Endothelial cell of umbilical vein (primary cell): ENCODE measurements at regions not wholly inside any gene's neighbourhood (a gene's known extent, or its start where the extent isn't known, plus 50 kb on each side); places are given as distances from the start of the nearest gene placed in this dataset.

Experiments
- BruUV-seq: library from RNA; stranded (reverse); fragments of 400-500 nt; replicated peaks from 2 replicates; lab custom pipeline; 2021; lab: Mats Ljungman, UMichigan
- CTCF ChIA-PET: fragments of 300-600, 350-600 bp; sonication (Branson Sonifier 250); formaldehyde crosslinking; loops from one replicate; lab custom pipeline; 2021; ENCODE audit warnings: antibody characterized with exemption, inconsistent platforms; lab: Charles Lee
- POLR2A ChIA-PET: fragments of 300-600, 350-600 bp; sonication (Branson Sonifier 250); formaldehyde crosslinking; loops from one replicate; lab custom pipeline; 2021; ENCODE audit warnings: antibody characterized with exemption, inconsistent platforms; lab: Charles Lee
- DNase-seq: peaks from one replicate; pipeline ENCODE4 v3.0.0-alpha.2; 2011; ENCODE audit warnings: low read depth, low spot score
- FAIRE-seq: peaks from 2 replicates; lab custom pipeline; 2011; peaks lifted over from hg19 to GRCh38; lab: Jason Lieb, UNC
- H2AFZ ChIP-seq: 2 replicates; pipeline ENCODE4 v1.6.0; 2012; ENCODE audit warnings: low read depth, low read length, control low read depth, inconsistent platforms
- H3K27ac ChIP-seq: 2 replicates; pipeline ENCODE4 v1.5.1; 2011; ENCODE audit warnings: low read depth, mild to moderate bottlenecking, control low read depth, low read length, moderate library complexity; ENCODE audit not compliant: insufficient read depth
- H3K27me3 ChIP-seq, 2 experiments: 2 replicates each; pipeline versions ENCODE4 v1.6.0 to v1.6.1; 2011; ENCODE audit warnings: low read length in 2 of 2, mixed read lengths in 1 of 2; ENCODE audit not compliant: control insufficient read depth in 2 of 2, insufficient read depth in 2 of 2
- H3K36me3 ChIP-seq, 2 experiments: 2 replicates in 1 of 2; 3 replicates in 1 of 2; pipeline ENCODE4 v1.5.1; 2011; ENCODE audit warnings: low read length in 2 of 2, mild to moderate bottlenecking in 1 of 2, moderate library complexity in 1 of 2; ENCODE audit not compliant: control insufficient read depth in 2 of 2, insufficient read depth in 2 of 2; ENCODE audit errors: extremely low read depth in 1 of 2
- H3K4me1 ChIP-seq: 3 replicates; pipeline ENCODE4 v1.5.1; 2011; ENCODE audit warnings: mild to moderate bottlenecking, low read length; ENCODE audit not compliant: control insufficient read depth, insufficient read depth; ENCODE audit errors: extremely low read depth
- H3K4me2 ChIP-seq: 2 replicates; pipeline ENCODE4 v1.6.1; 2011; ENCODE audit warnings: low read length, control low read depth, mixed read lengths; ENCODE audit not compliant: insufficient read depth
- H3K4me3 ChIP-seq, 3 experiments: fragments of 200-600 bp in 1 of 3; sonication (generic), shearing (Covaris generic) in 1 of 3; replicated peaks in 1 of 3; 2 replicates each; pipeline ENCODE4 v1.5.1; 2011 to 2016; ENCODE audit warnings: control low read depth in 3 of 3, low read length in 3 of 3, mild to moderate bottlenecking in 2 of 3, inconsistent platforms in 1 of 3, low read depth in 1 of 3, moderate library complexity in 1 of 3; ENCODE audit not compliant: insufficient read depth in 1 of 3
- H3K79me2 ChIP-seq: 2 replicates; pipeline ENCODE4 v1.6.0; 2012; ENCODE audit warnings: low read length, inconsistent platforms; ENCODE audit not compliant: control insufficient read depth, insufficient read depth
- H3K9ac ChIP-seq: replicated peaks from 2 replicates; pipeline ENCODE3; 2011; ENCODE audit warnings: low read length, control low read depth; ENCODE audit not compliant: insufficient read depth; ENCODE audit errors: extremely low read depth
- H3K9me1 ChIP-seq: replicated peaks from 3 replicates; pipeline ENCODE4 v1.6.0; 2011; ENCODE audit warnings: mild to moderate bottlenecking, low read length; ENCODE audit not compliant: control insufficient read depth, insufficient read depth; ENCODE audit errors: extremely low read depth
- H3K9me3 ChIP-seq: replicated peaks from 2 replicates; pipeline ENCODE4 v1.5.1; 2012; ENCODE audit warnings: low read length, inconsistent platforms; ENCODE audit not compliant: control insufficient read depth, insufficient read depth
- H4K20me1 ChIP-seq: replicated peaks from 2 replicates; pipeline ENCODE3; 2011; ENCODE audit warnings: mild to moderate bottlenecking, low read length; ENCODE audit not compliant: control insufficient read depth, insufficient read depth; ENCODE audit errors: extremely low read depth
- EZH2 ChIP-seq: IDR thresholded peaks from 2 replicates; pipeline ENCODE4 v1.6.1; 2012; ENCODE audit warnings: borderline replicate concordance, low read depth, mild to moderate bottlenecking, moderate library complexity, low read length, inconsistent platforms; ENCODE audit not compliant: severe bottlenecking
- GATA2 ChIP-seq: IDR thresholded peaks from 2 replicates; pipeline ENCODE4 v1.7.0; 2011; ENCODE audit warnings: low read depth, mild to moderate bottlenecking, moderate library complexity, mixed read lengths, low read length; ENCODE audit not compliant: insufficient read length, insufficient read depth
- JUN ChIP-seq: IDR thresholded peaks from 2 replicates; pipeline ENCODE4 v1.6.1; 2011; ENCODE audit warnings: borderline replicate concordance, low read depth; ENCODE audit not compliant: insufficient read length, insufficient read depth
- MAX ChIP-seq: IDR thresholded peaks from 2 replicates; pipeline ENCODE4 v1.6.1; 2011; ENCODE audit not compliant: insufficient read depth, insufficient read length
- POLR2A ChIP-seq: IDR thresholded peaks from 2 replicates; pipeline ENCODE4 v1.6.1; 2012; ENCODE audit warnings: low read depth, mild to moderate bottlenecking, control low read depth, low read length
- POLR2AphosphoS5 ChIP-seq: IDR thresholded peaks from 2 replicates; pipeline ENCODE4 v1.6.1; 2012; ENCODE audit warnings: low read depth, mild to moderate bottlenecking, control low read depth, low read length, moderate library complexity; ENCODE audit not compliant: insufficient read depth
- dilution Hi-C: fragments of 300-500 bp; cut with MboI; formaldehyde crosslinking; loops from one replicate; pipeline ENCODE4 v1.15.0; 2019; ENCODE audit warnings: low sequenced_read_pairs; ENCODE audit not compliant: extremely low pct_ligation_motif_present
- intact Hi-C: fragments of 100-400 bp; cut with micrococcal nuclease; formaldehyde crosslinking; loops from one replicate; pipeline ENCODE4 v1.10.0; 2022
- TF ChIP-seq, protein P1 (sequence below), 2 donors: IDR thresholded peaks; 1 replicate in 1 of 2; 2 replicates in 1 of 2; pipeline ENCODE4 v1.5.1; 2011; ENCODE audit warnings: low read length in 2 of 2, mild to moderate bottlenecking in 2 of 2, moderate library complexity in 2 of 2, control low read depth in 1 of 2, inconsistent platforms in 1 of 2, low read depth in 1 of 2; ENCODE audit not compliant: insufficient read depth in 1 of 2; ENCODE audit errors: extremely low read depth in 1 of 2

GRCh38 chrX:139081965-139082364 lies 370.4 kb upstream of the FGF13 start:
- DNase-seq (no peak), FAIRE-seq (no peak)
- no peak overlapping the region for H2AFZ ChIP-seq
- no peaks in the 10 kb centered on the region for H4K20me1 ChIP-seq
- H3K27ac ChIP-seq, result no peak overlapping the region
- no peak overlapping the region for H3K4me3 ChIP-seq
- POLR2A ChIA-PET, result no interaction called here
- H3K36me3 ChIP-seq, result no peaks in the 10 kb centered on the region
- no peak overlapping the region for H3K4me2 ChIP-seq
- no peaks in the 10 kb centered on the region for H3K79me2 ChIP-seq
- intact Hi-C loops, result no loop called here
- no peaks in the 10 kb centered on the region for H3K27me3 ChIP-seq
- TF ChIP-seq GATA2 (no peak), JUN (no peak), EZH2 (no peak), POLR2AphosphoS5 (no peak), POLR2A (no peak), MAX (no peak)
- TF ChIP-seq, protein P1, sequence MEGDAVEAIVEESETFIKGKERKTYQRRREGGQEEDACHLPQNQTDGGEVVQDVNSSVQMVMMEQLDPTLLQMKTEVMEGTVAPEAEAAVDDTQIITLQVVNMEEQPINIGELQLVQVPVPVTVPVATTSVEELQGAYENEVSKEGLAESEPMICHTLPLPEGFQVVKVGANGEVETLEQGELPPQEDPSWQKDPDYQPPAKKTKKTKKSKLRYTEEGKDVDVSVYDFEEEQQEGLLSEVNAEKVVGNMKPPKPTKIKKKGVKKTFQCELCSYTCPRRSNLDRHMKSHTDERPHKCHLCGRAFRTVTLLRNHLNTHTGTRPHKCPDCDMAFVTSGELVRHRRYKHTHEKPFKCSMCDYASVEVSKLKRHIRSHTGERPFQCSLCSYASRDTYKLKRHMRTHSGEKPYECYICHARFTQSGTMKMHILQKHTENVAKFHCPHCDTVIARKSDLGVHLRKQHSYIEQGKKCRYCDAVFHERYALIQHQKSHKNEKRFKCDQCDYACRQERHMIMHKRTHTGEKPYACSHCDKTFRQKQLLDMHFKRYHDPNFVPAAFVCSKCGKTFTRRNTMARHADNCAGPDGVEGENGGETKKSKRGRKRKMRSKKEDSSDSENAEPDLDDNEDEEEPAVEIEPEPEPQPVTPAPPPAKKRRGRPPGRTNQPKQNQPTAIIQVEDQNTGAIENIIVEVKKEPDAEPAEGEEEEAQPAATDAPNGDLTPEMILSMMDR (IDR thresholded peaks at IDR 0.05; ENCODE audit: extremely low read depth in 1 of 2, insufficient read depth in 1 of 2, low read depth in 1 of 2, low read length in 2 of 2), result no peak
- CTCF ChIA-PET, result no interaction called here
- no peaks in the 10 kb centered on the region for H3K9me1 ChIP-seq
- no TSS peak for BruUV-seq
- no peak overlapping the region for H3K9ac ChIP-seq
- H3K4me1 ChIP-seq, result no peaks in the 10 kb centered on the region
- no peaks in the 10 kb centered on the region for H3K9me3 ChIP-seq
- dilution Hi-C loops, result no loop called here
